Neural progenitor cell (in vitro differentiated cells): ENCODE measurements at regions not wholly inside any gene's neighbourhood (a gene's known extent, or its start where the extent isn't known, plus 50 kb on each side); places are given as distances from the start of the nearest gene placed in this dataset.

Experiments
- CTCF ChIP-seq: fragments of 200-600 bp; sonication (generic); IDR thresholded peaks from 2 replicates; pipeline ENCODE4 v1.5.1; 2017; ENCODE audit warnings: antibody characterized with exemption, mild to moderate bottlenecking
- EZH2 ChIP-seq: fragments of 200-600 bp; sonication (generic); IDR thresholded peaks from 2 replicates; pipeline ENCODE4 v1.6.1; 2017; ENCODE audit warnings: antibody characterized with exemption, mild to moderate bottlenecking, moderate library complexity
- EZH2phosphoT487 ChIP-seq: fragments of 200-600 bp; sonication (generic); IDR thresholded peaks from 2 replicates; pipeline ENCODE4 v1.6.1; 2017; ENCODE audit warnings: antibody characterized with exemption

- no peak for TF ChIP-seq CTCF
- no peak for TF ChIP-seq EZH2
- no peak for TF ChIP-seq EZH2phosphoT487
Observed at GRCh38 chrX:112477653-112478052, 202.1 kb downstream of the LHFPL1 start.
